Motor neuron (in vitro differentiated cells): ENCODE measurements at regions not wholly inside any gene's neighbourhood (a gene's known extent, or its start where the extent isn't known, plus 50 kb on each side); places are given as distances from the start of the nearest gene placed in this dataset.
"Not testable (repeated sequence)": the region's sequence is repeated elsewhere in the genome, so short reads cannot be mapped to it uniquely, and the experiment has no call there.

ENCODE experiments used
- ATAC-seq, 8 experiments: fragments of 200-7000 bp; cut with Tn5 transposase; replicated peaks in 6 of 8; 2 replicates each; pipeline ENCODE4 v1.8.0; 2021; ENCODE audit warnings: mild to moderate bottlenecking in 8 of 8, moderate library complexity in 8 of 8
- H3K27ac ChIP-seq, 2 donors: fragments of 250-450 bp; sonication (Bioruptor Pico); 2 replicates each; pipeline ENCODE4 v1.9.0; 2021; ENCODE audit warnings: antibody characterized with exemption in 2 of 2, mild to moderate bottlenecking in 2 of 2, moderate library complexity in 1 of 2
- H3K4me1 ChIP-seq, 2 donors: fragments of 250-450 bp; sonication (Bioruptor Pico); replicated peaks in 1 of 2; 2 replicates each; pipeline ENCODE4 v1.6.1; 2021; ENCODE audit warnings: antibody characterized with exemption in 2 of 2, mild to moderate bottlenecking in 2 of 2, moderate library complexity in 1 of 2
- H3K4me3 ChIP-seq, 5 donors: fragments of 250-450 bp; sonication (Bioruptor Pico); 2 replicates each; pipeline ENCODE4 v1.9.0; 2021; ENCODE audit warnings: antibody characterized with exemption in 5 of 5, mild to moderate bottlenecking in 5 of 5, moderate library complexity in 4 of 5
- WGBS, 10 experiments: fragments of 450-650 bp; shearing (Covaris generic); methylation state at CpG; one replicate each; pipeline ENCODE4 v1.0.0; 2022; 5-methylcytosine and 5-hydroxymethylcytosine counted together
- in situ Hi-C, 9 experiments: fragments of 400-800 bp; cut with MboI; loops; one replicate each; pipeline ENCODE4 v1.15.0; 2021; ENCODE audit warnings: low sequenced_read_pairs in 9 of 9, low pct_unique_long_range_greater_than_20kb in 2 of 9; ENCODE audit not compliant: unreplicated experiment in 9 of 9

GRCh38 chr10:131818510-131819234 is 82.1 kb upstream of the PPP2R2D start:
- no peak overlapping the region for H3K4me3 ChIP-seq
- ATAC-seq = no peak
- H3K27ac ChIP-seq = no peak overlapping the region
- 30 to 93% (median 81%) methylated on average over 1 to 14 of the region's 22 CpGs; no CpG with 5 or more reads in 4 of the 10 experiments for whole genome bisulfite sequencing, 10 experiments
- in situ Hi-C loops = no loop called here
- H3K4me1 ChIP-seq = peaks cover 0 to 3% of the 10 kb centered on the region in 2 donors

- WGBS, 10 experiments = 20 to 79% (median 59%) methylated on average over 1 to 18 of the region's 25 CpGs; no CpG with 5 or more reads in 2 of the 10 experiments
- in situ Hi-C loops = no loop called here
- H3K27ac ChIP-seq = no peak overlapping the region
- ATAC-seq = no peak
- H3K4me3 ChIP-seq = no peak overlapping the region
- peaks cover 0 to 3% of the 10 kb centered on the region in 2 donors for H3K4me1 ChIP-seq
Measured at GRCh38 chr10:131819241-131820072, 81.4 kb upstream of the PPP2R2D start.

- WGBS, 10 experiments = 0 to 100% (median 80%) methylated on average over 1 to 9 of the region's 9 CpGs; no CpG with 5 or more reads in 1 of the 10 experiments
- Histone ChIP-seq H3K4me3 (no peak overlapping the region), H3K27ac (no peak overlapping the region), H3K4me1 (peaks cover 3% of the 10 kb centered on the region in 2 donors)
- ATAC-seq = no peak
- in situ Hi-C loops = no loop called here
Measured at GRCh38 chr10:131820626-131821025, 80.2 kb upstream of the PPP2R2D start.

- Histone ChIP-seq H3K4me1 (peaks cover 3% of the 10 kb centered on the region in 2 donors), H3K27ac (no peak overlapping the region), H3K4me3 (no peak overlapping the region)
- in situ Hi-C loops = no loop called here
- WGBS, 10 experiments = 18 to 96% (median 66%) methylated on average over 1 to 6 of the region's 8 CpGs
- ATAC-seq = no peak
Measured at GRCh38 chr10:131821378-131822012, 79.3 kb upstream of the PPP2R2D start.

GRCh38 chr10:131822013-131822691 is 78.7 kb upstream of the PPP2R2D start:
- no peak overlapping the region for H3K27ac ChIP-seq
- H3K4me1 ChIP-seq = peaks cover 3% of the 10 kb centered on the region in 2 donors
- in situ Hi-C loops = no loop called here
- ATAC-seq = peak in 3 of 8 experiments; percentile 3 to 41 (median 40)
- no peak overlapping the region for H3K4me3 ChIP-seq
- WGBS, 10 experiments = 46 to 100% (median 71%) methylated on average over 1 to 12 of the region's 18 CpGs; no CpG with 5 or more reads in 1 of the 10 experiments

GRCh38 chr10:131822692-131823245 is 78.0 kb upstream of the PPP2R2D start:
- Histone ChIP-seq H3K4me3 (no peak overlapping the region), H3K27ac (no peak overlapping the region), H3K4me1 (peaks cover 3% of the 10 kb centered on the region in 2 donors)
- 40 to 92% (median 40%) methylated on average over 1 to 2 of the region's 9 CpGs; no CpG with 5 or more reads in 7 of the 10 experiments for WGBS, 10 experiments
- peak in 5 of 8 experiments; percentile 53 to 84 (median 78) for ATAC-seq
- in situ Hi-C loops = no loop called here

GRCh38 chr10:131823601-131824099 is 77.2 kb upstream of the PPP2R2D start:
- in situ Hi-C loops, H3K4me3 ChIP-seq, ATAC-seq, H3K4me1 ChIP-seq, H3K27ac ChIP-seq: not testable (repeated sequence)
- no CpG with 5 or more reads among the region's 12 CpGs for WGBS, 10 experiments

- 29 to 100% (median 73%) methylated on average over 1 to 8 of the region's 24 CpGs; no CpG with 5 or more reads in 7 of the 10 experiments for WGBS, 10 experiments
- ATAC-seq = peak in 2 of 8 experiments; percentile 12 to 18
- in situ Hi-C loops = no loop called here
- Histone ChIP-seq H3K4me1 (peaks cover 3% of the 10 kb centered on the region in 2 donors), H3K27ac (no peak overlapping the region), H3K4me3 (no peak overlapping the region)
Measured at GRCh38 chr10:131824371-131825149, 76.2 kb upstream of the PPP2R2D start.

- H3K27ac ChIP-seq = no peak overlapping the region
- ATAC-seq = peak in 7 of 8 experiments; percentile 13 to 67 (median 47)
- 0 to 80% (median 35%) methylated on average over 1 to 13 of the region's 15 CpGs for WGBS, 10 experiments
- H3K4me1 ChIP-seq = peaks cover 3% of the 10 kb centered on the region in 2 donors
- in situ Hi-C loops = no loop called here
- H3K4me3 ChIP-seq = no peak overlapping the region
Measured at GRCh38 chr10:131825150-131825848, 75.5 kb upstream of the PPP2R2D start.

- H3K4me3 ChIP-seq = no peak overlapping the region
- H3K27ac ChIP-seq = no peak overlapping the region
- 7 to 90% (median 72%) methylated on average over 3 to 14 of the region's 15 CpGs for WGBS, 10 experiments
- H3K4me1 ChIP-seq = peaks cover 3% of the 10 kb centered on the region in 2 donors
- in situ Hi-C loops = no loop called here
- ATAC-seq = no peak
Measured at GRCh38 chr10:131825960-131826650, 74.7 kb upstream of the PPP2R2D start.
